Osteocyte (in vitro differentiated cells): ENCODE measurements at regions not wholly inside any gene's neighbourhood (a gene's known extent, or its start where the extent isn't known, plus 50 kb on each side); places are given as distances from the start of the nearest gene placed in this dataset.

Experiments used
- DNase-seq: peaks from one replicate; pipeline ENCODE4 v3.0.0; 2021; ENCODE audit warnings: mixed read lengths; ENCODE audit not compliant: unreplicated experiment; ENCODE audit errors: extremely low spot score
- H3K27ac Mint-ChIP-seq: one replicate; pipeline ENCODE4 v1.8.0; 2021; ENCODE audit warnings: mild to moderate bottlenecking, mixed read lengths; ENCODE audit not compliant: unreplicated experiment
- H3K27me3 Mint-ChIP-seq: one replicate; pipeline ENCODE4 v1.8.0; 2021; ENCODE audit warnings: mixed read lengths; ENCODE audit not compliant: unreplicated experiment
- H3K36me3 Mint-ChIP-seq: one replicate; pipeline ENCODE4 v1.8.0; 2021; ENCODE audit warnings: mixed read lengths; ENCODE audit not compliant: unreplicated experiment
- H3K4me1 Mint-ChIP-seq: one replicate; pipeline ENCODE4 v1.8.0; 2021; ENCODE audit warnings: mixed read lengths; ENCODE audit not compliant: unreplicated experiment
- H3K4me3 Mint-ChIP-seq: one replicate; pipeline ENCODE4 v1.8.0; 2021; ENCODE audit warnings: mild to moderate bottlenecking, moderate library complexity, mixed read lengths; ENCODE audit not compliant: unreplicated experiment
- H3K9me3 Mint-ChIP-seq: one replicate; pipeline ENCODE4 v1.8.0; 2021; ENCODE audit warnings: mixed read lengths; ENCODE audit not compliant: unreplicated experiment
- CTCF ChIP-seq: fragments of 200-600 bp; sonication (generic); IDR thresholded peaks from 2 replicates; pipeline ENCODE4 v1.5.0; 2021; ENCODE audit warnings: antibody characterized with exemption, mild to moderate bottlenecking, moderate library complexity

GRCh38 chr10:5584895-5585516 lies 60.2 kb downstream of the CALML3 start:
- no peaks in the 10 kb centered on the region for H3K27me3 Mint-ChIP-seq
- no peak overlapping the region for H3K4me3 Mint-ChIP-seq
- TF ChIP-seq CTCF = no peak
- H3K27ac Mint-ChIP-seq = peak overlapping the region; percentile 50
- no peaks in the 10 kb centered on the region for H3K36me3 Mint-ChIP-seq
- no peak for DNase-seq
- peaks cover 7% of the 10 kb centered on the region for H3K9me3 Mint-ChIP-seq
- H3K4me1 Mint-ChIP-seq = peaks cover 33% of the 10 kb centered on the region

GRCh38 chr10:5585517-5586206 lies 60.9 kb downstream of the CALML3 start:
- H3K27me3 Mint-ChIP-seq = no peaks in the 10 kb centered on the region
- H3K4me1 Mint-ChIP-seq = peaks cover 40% of the 10 kb centered on the region
- H3K9me3 Mint-ChIP-seq = peaks cover 7% of the 10 kb centered on the region
- no peak for DNase-seq
- no peaks in the 10 kb centered on the region for H3K36me3 Mint-ChIP-seq
- peak overlapping the region; percentile 50 for H3K27ac Mint-ChIP-seq
- no peak for TF ChIP-seq CTCF
- no peak overlapping the region for H3K4me3 Mint-ChIP-seq

GRCh38 chr10:5587151-5588079 lies 62.7 kb downstream of the CALML3 start:
- Mint-ChIP-seq H3K4me3 (no peak overlapping the region), H3K27me3 (no peaks in the 10 kb centered on the region), H3K9me3 (no peaks in the 10 kb centered on the region), H3K36me3 (no peaks in the 10 kb centered on the region), H3K27ac (no peak overlapping the region), H3K4me1 (peaks cover 50% of the 10 kb centered on the region)
- DNase-seq = no peak
- no peak for TF ChIP-seq CTCF

- no peaks in the 10 kb centered on the region for H3K36me3 Mint-ChIP-seq
- H3K4me3 Mint-ChIP-seq = no peak overlapping the region
- TF ChIP-seq CTCF = no peak
- no peaks in the 10 kb centered on the region for H3K27me3 Mint-ChIP-seq
- no peak for DNase-seq
- no peaks in the 10 kb centered on the region for H3K9me3 Mint-ChIP-seq
- no peak overlapping the region for H3K27ac Mint-ChIP-seq
- peaks cover 50% of the 10 kb centered on the region for H3K4me1 Mint-ChIP-seq
Measured at GRCh38 chr10:5588080-5588453, 63.3 kb downstream of the CALML3 start.

GRCh38 chr10:5588603-5589002 lies 63.8 kb downstream of the CALML3 start:
- no peak for DNase-seq
- no peak for TF ChIP-seq CTCF
- H3K27me3 Mint-ChIP-seq = no peaks in the 10 kb centered on the region
- H3K4me1 Mint-ChIP-seq = peaks cover 50% of the 10 kb centered on the region
- no peaks in the 10 kb centered on the region for H3K9me3 Mint-ChIP-seq
- no peak overlapping the region for H3K4me3 Mint-ChIP-seq
- no peak overlapping the region for H3K27ac Mint-ChIP-seq
- no peaks in the 10 kb centered on the region for H3K36me3 Mint-ChIP-seq
